ENCODE measurements at regions not wholly inside any gene's neighbourhood (a gene's known extent, or its start where the extent isn't known, plus 50 kb on each side); places are given as distances from the start of the nearest gene placed in this dataset.

GRCh38 chr6:156648616-156649015, 128.6 kb upstream of the ARID1B start:
- DNase-seq (ENCODE audit: low spot score), result no peak

- no peak for DNase-seq (ENCODE audit: low spot score)
These were observed 129.2 kb upstream of the ARID1B start for GRCh38 chr6:156647991-156648390.

DNA sequence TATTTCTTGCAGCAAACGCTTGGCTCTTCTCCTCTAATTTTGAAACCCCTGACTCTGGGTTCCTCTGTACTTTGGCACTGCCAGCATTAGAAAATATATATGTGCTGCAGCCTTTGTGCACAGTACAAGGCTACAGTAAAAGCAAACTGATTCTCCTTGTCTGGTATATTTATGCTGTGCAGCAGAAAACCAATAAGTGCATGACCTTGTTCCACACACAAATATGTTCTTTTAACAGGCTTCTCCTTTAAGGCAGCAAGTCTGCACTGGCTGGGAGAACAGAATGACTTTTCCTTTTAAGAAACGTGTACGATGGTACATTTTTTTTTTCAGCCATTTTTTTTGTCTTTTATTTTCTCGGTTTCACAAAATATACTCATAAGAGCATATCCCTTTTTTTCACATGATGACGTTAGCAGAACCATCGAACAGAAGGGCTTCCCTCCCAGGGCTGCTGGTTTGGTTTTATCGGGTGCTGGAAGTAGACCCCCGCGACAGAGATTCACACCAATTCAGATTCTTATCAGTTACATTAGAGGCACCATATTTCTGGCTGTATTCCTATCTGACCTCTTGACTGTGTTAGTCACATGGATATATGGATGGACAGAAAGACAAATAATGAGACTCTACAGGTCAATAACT, 129.9 kb upstream of the ARID1B start:
- no peak for DNase-seq (ENCODE audit: low spot score)

GRCh38 chr6:156646496-156646895, 130.7 kb upstream of the ARID1B start:
- no peak for DNase-seq (ENCODE audit: low spot score)

DNA sequence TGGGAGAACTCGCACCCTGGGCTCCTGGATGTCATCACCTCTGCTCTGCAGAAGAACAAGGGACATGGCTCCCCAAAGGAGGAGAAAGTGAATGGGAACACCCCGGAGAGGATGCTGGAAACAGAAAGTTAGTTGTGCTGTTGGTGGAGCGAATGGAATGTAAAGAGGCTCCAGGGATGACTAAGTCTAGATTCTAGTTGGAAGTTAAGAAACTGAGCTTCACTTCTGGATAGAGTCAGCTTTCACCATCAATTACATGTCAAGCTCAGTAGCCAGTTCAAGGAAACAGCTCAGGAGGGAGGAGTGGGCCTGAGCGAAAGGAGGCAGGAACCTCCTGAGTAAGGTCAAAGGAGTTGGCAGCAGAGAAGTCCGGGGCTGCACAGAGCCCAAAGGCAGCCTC, 132.1 kb upstream of the ARID1B start:
- DNase-seq (ENCODE audit: low spot score), result no peak

GRCh38 chr6:156639009-156639721, 138.0 kb upstream of the ARID1B start:
- DNase-seq (ENCODE audit: low spot score), result no peak

GRCh38 chr6:156638581-156638980, 138.6 kb upstream of the ARID1B start:
- no peak for DNase-seq (ENCODE audit: low spot score)

DNA sequence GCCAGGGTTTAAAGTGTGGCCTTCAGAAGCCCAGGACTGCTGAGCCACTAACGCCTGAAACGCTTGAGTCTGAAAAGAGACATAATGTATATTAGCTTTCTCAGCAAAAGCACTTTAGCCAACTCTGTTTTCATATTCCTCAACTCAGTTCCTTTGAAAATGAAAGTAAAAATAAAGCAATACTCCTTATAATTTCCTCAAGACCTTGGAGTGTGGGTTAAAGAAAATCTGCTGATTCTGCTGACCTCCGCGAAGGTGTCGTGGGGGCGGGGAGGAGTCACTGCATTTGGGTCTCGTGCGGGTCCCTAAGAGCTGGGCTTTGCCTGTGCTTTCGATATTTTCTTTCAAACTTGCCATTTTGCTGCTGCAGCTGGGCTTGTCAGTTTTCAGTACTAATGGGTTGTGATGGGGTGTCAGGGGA, 142.2 kb upstream of the ARID1B start:
- DNase-seq (ENCODE audit: low spot score), result no peak

DNA sequence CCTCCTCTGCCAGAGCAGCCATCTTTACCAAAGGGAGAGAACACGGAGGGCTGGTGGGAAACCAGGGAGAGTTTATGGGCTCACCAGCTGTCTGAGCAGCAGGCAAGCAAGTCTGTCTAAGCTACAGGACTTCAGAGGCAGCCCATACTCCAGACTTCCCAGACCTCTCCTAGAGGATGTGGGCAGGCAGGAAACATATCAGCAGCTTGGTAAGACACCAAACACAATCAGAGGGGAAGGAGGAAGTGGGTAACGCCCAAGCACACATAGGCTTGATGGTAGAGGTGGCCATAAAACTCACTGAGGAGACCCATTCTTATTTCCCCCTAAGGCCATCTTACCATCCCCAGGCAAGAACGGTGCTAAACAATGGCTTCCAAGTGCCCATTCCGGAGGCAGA, 143.1 kb upstream of the ARID1B start:
- no peak for DNase-seq (ENCODE audit: low spot score)

GRCh38 chr6:156633291-156633690, 143.9 kb upstream of the ARID1B start:
- no peak for DNase-seq (ENCODE audit: low spot score)

DNA sequence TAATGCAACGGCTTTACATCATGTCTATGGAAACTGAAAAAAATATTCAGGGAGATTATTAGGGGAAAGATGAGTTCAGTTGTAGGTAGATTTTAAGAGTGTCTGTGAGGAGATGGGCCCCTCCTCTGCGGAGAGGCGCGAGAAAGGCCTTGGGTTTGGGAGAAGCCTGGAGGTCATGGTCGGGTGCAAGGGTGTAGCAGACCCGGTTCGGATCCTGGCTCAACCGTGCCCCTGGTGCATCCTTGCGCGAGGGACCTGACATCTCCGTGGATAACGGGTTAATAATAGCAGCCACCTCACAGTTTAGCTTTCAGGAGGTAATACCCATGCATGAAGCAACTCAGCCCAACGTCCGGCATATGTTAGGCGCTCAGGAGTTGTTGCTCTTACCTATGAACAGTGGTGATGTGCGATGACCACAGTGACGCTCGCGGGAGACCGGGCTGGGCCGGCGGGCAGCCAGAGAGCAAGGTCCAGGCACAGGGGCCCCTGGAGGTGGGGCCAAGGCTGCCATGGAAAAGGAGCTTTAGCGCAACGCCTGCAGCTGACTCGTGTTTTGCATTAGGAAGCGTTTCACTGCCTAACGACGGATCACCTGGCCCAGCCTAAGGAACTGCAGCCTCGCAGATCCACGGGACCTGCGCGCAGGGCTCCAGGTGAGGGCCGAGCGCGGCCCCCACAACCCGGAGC, 146.4 kb upstream of the ARID1B start:
- DNase-seq (ENCODE audit: low spot score), result no peak

- DNase-seq (ENCODE audit: low spot score), result no peak
These were observed 148.4 kb upstream of the ARID1B start for GRCh38 chr6:156628805-156629204.

DNA sequence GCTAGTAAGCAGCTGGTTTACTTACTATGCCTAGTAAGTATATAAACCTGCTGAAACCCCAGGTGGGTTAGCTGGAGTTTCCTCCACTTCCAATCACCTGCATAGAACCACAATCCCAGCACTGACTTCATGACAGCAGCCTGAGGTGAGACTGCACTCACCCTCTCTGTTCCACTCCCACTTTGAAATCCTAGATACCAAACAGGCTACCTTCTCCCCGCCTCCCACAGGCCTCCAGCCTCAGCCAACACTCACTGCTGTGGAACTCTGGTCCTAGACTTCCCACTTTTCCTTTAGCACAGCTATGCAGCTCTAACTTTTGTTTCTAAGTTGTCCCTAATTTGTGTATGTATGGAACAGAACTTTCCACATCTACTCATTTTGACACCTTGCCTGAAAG, 149.7 kb upstream of the ARID1B start:
- no peak for DNase-seq (ENCODE audit: low spot score)

- DNase-seq (ENCODE audit: low spot score), result no peak
These were observed 155.0 kb upstream of the ARID1B start for GRCh38 chr6:156622185-156622584.

DNA sequence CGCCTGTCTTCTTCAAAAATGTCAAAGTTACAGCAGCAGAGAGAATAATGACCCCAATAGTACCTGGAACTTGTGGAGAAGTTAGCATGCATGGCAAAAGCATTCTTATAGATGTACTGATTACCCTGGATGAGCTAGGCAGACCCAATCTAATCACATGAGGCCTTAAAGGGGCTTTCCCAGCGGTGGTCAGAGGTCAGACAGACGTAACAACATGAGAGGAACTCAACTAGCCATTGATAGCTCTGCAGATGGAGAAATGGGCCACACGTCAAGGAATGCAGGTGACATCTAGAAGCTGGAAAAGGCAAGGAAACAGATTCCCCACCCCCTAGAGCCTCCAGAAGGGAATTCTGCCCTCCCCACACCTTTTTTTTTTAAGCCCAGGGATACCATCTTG, 156.8 kb upstream of the ARID1B start:
- no peak for DNase-seq (ENCODE audit: low spot score)

GRCh38 chr6:156618600-156619205, 158.5 kb upstream of the ARID1B start:
- no peak for DNase-seq (ENCODE audit: low spot score)

GRCh38 chr6:156617941-156618340, 159.2 kb upstream of the ARID1B start:
- no peak for DNase-seq (ENCODE audit: low spot score)

- DNase-seq (ENCODE audit: low spot score), result no peak
These were observed 159.8 kb upstream of the ARID1B start for GRCh38 chr6:156617376-156617775.

- DNase-seq (ENCODE audit: low spot score), result no peak
These were observed 160.7 kb upstream of the ARID1B start for GRCh38 chr6:156616495-156616894.

DNA sequence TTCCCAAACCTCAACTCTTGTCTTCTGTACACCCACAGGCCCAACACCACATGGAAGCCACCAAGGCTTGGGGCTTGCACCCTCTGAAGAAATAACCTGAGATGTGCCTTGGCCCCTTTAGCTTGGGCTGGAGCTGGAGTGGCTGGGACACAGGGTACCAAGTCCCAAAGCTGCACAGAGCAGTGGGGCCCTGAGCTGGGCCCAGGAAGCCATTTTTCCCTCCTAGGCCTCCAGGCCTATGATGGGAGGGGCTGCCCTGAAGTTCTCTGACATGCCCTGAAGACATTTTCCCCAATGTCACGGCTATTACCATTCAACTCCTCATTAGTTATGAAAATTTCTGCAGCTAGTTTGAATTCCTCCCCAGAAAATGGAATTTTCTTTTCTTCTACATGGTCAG, 163.2 kb upstream of the ARID1B start:
- no peak for DNase-seq (ENCODE audit: low spot score)

GRCh38 chr6:156612361-156612760, 164.8 kb upstream of the ARID1B start:
- no peak for DNase-seq (ENCODE audit: low spot score)

- no peak for DNase-seq (ENCODE audit: low spot score)
These were observed 175.2 kb upstream of the ARID1B start for GRCh38 chr6:156602066-156602385.
